Fibroblast of gingiva (primary cell): ENCODE measurements at regions not wholly inside any gene's neighbourhood (a gene's known extent, or its start where the extent isn't known, plus 50 kb on each side); places are given as distances from the start of the nearest gene placed in this dataset.
"Not testable (repeated sequence)": the region's sequence is repeated elsewhere in the genome, so short reads cannot be mapped to it uniquely, and the experiment has no call there.

Experiments used
- DNase-seq: peaks from one replicate; pipeline ENCODE4 v3.0.0-alpha.2; 2011; ENCODE audit warnings: low read depth

- DNase-seq: no peak
Measured at GRCh38 chr3:104269771-104270170, 1096.9 kb upstream of the ALCAM start.

DNA sequence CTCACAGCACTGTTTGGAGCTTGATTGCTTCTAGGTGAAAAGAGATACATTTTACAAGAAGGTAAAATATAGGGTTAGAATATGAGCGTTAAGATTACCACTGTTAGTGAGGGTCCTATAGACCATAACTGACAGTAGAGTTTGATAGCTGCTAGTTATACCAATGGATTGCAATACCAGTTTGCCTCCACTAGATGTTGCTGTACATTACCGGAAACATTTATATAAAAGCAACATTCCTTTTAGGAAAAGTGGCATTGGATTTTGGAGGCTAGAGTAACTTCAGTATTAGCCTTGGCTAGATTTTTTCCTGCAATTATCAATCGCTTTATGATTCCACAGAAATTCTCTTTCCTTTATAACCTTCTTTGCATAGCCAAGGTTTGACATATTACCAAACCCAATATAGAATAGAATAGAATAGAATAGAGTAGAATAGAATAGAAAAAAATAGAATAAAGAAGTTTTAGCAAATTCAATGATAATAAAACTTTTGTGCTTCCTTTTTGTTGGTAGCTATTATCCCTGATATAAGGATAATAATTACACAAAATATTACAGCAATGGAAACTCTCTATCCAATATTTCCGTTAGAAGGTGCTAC lies 1093.6 kb upstream of the ALCAM start:
- DNase-seq: peak; percentile 28

- no peak for DNase-seq
Measured at GRCh38 chr3:104275199-104275598, 1091.5 kb upstream of the ALCAM start.

- DNase-seq: peak; percentile 8
Measured at GRCh38 chr3:104279617-104280016, 1087.1 kb upstream of the ALCAM start.

DNA sequence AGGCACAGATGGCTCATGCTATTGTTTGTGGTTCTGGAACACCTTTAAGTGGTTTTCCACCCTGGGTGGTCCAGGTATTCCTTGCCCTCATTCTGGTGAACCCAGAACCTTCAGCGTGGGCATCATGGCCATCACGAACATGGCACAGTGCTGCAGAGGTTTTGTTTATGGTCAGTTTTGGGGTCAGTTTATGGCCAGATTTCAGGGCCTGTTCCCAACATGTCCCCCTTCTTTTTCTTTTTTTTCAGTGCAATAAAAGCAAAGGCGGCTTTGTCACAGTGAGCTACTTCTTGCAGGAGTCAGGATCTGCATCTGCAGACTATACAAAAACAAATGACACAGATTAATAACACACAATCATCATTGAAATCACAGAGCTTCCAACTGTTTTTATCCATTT lies 1085.0 kb upstream of the ALCAM start:
- no peak for DNase-seq

GRCh38 chr3:104286645-104287044 lies 1080.1 kb upstream of the ALCAM start:
- no peak for DNase-seq

DNA sequence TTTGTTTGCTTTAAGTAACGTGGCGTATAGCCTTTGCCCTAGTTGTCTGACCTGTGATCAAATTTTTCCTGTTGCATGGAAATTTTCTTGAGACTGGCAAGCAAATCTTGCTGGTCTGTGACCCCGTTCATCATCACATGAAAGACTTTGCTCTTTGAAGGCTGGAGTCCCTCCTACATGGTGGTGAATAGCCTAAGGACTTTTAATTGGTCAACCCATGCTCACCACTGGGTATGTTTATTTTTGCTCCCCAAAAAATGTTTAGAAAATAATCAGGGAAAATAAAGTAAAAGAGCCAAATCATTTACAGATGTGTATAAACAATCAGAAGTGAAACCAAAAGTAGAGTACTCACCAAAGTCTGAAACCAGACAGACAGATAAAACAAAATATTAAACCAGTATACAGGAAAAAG lies 1075.3 kb upstream of the ALCAM start:
- peak; percentile 9 for DNase-seq

DNA sequence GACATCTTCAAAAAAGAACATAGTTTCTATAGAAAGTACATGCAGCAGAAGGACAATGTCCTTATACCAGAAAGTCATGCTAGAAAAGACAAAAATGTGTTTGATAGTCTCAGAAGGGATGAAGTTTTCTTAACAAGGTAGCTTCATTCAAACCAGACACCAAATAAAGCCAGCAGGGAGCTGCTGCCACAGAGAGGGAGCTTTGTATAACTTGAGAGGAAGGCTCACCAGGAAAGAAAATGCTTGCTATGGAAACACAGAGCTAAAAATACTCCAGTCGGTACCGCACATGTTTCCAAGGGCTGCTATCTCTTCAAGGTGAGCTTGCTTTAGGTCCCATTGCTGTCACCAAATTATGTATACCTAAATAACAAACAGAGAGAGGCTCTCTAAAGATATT lies 1074.8 kb upstream of the ALCAM start:
- no peak for DNase-seq

GRCh38 chr3:104297617-104298016 lies 1069.1 kb upstream of the ALCAM start:
- no peak for DNase-seq

DNA sequence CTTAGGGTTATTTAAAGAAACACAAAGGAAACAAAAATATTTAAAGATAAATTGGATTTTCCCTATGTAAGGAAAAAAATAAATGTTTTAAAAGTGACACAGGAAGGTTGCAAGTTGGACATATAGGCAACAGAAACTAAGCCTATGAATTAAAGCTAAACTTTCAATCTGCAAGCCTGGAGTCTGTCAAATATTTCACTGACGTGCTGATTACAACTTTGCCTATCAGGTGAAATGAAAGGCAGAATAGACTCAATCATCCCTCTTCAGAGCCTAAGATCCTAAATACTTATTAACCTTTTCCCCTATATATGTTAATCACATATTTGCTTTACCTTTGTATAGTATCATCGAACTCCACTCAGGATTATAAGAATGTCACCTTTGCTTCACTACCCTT lies 1068.0 kb upstream of the ALCAM start:
- no peak for DNase-seq

- no peak for DNase-seq
Measured at GRCh38 chr3:104316118-104316517, 1050.6 kb upstream of the ALCAM start.

- no peak for DNase-seq
Measured at GRCh38 chr3:104323226-104323625, 1043.5 kb upstream of the ALCAM start.

DNA sequence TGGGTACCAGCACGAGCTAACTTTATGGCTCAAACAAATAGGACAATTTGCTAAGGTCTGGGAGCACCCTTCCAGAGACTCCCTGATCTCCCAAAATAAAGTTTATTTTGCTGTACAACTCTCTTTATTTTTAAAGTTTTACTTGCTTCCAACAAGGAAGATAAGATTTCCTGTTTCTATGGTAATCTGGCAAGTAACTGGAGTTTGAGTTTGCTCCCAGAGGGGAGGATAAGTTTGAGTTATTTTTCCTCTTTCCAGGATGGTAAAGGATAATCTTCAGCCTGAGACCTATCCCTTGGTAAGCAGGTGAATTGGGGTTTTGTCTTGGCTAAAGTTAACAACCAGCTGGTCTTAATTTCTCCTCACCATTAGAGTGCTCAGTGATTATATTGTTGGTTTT lies 1019.4 kb upstream of the ALCAM start:
- DNase-seq: no peak

DNA sequence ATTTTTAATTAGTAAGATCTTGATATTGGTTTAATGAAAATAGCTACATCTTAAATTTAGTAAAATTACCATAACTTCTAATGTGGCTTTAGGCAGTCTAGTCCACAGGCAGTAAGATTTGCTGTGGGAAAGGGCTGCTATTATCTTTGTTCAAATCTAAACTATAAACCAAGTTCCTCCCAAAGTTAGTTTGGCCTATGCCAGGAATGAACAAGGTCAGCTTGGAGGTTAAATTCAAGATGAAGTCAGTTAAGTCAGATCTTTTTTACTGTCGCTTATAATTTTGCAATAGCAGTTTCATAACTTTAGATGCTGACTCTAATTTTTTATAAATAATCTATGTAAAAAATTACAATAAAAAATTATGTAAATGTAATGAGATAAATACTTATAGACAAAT lies 1016.9 kb upstream of the ALCAM start:
- DNase-seq: no peak

GRCh38 chr3:104353951-104354350 lies 1012.8 kb upstream of the ALCAM start:
- no peak for DNase-seq

DNA sequence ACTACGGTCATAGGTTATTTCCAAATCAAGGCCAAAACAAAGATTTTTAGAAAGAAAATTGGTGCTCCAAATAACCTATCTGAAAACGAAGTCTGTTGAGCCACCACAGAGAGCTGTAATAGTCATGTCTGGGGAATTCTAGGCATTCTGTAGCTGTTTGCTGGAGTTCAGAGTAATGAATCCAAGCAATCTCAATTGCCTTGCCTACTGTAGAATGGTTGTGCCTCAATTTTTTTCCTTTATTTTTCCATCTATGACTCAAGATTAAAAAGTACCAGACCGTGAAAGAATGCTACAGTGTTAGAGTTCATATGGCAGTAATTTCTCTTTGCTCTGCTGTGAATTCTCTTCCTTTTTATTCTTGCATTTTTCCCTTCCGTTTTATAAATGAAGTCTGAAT lies 1007.2 kb upstream of the ALCAM start:
- peak; percentile 84 for DNase-seq

GRCh38 chr3:104360038-104360437 lies 1006.7 kb upstream of the ALCAM start:
- no peak for DNase-seq

- not testable (repeated sequence) for DNase-seq
Measured at GRCh38 chr3:104361748-104362147, 1005.0 kb upstream of the ALCAM start.

DNA sequence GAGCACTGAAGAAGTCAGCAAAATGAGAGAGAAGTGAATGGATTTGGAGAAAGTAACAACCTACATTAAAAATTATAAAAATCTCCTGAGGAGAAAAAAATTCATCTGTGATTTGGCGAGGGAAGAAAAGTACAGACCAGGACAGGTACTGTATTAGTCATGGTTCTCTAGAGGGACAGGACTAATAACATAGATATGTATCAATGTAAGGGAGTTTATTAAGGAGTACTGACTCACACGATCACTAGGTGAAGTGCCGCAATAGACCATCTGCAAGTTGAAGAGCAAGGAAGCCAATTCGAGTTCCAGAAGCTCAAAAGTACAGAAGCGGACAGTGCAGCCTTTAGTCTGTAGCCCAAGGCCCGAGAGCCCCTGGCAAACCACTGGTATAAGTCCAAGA lies 1004.4 kb upstream of the ALCAM start:
- no peak for DNase-seq

- no peak for DNase-seq
Measured at GRCh38 chr3:104367000-104367399, 999.7 kb upstream of the ALCAM start.

GRCh38 chr3:104368760-104369159 lies 997.9 kb upstream of the ALCAM start:
- no peak for DNase-seq

GRCh38 chr3:104385421-104385820 lies 981.3 kb upstream of the ALCAM start:
- DNase-seq: no peak

DNA sequence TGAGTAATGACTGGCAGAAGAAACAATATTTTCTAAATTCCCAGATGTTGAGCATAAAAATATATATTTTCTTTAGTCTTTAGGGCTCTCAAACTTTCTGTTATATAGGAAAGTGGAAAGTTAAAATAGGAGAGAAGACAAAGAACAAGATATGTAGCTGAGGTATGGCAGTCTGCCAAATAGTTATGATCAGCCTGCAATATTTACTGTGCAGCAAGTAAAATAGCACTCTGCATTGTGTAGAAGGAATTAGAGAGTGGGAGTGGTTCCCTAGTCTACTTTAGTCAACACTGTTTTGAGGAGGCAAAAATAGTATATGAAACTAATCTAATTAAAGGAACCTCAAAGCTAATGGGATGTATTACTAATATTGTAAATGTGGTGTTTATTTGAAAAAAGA lies 978.1 kb upstream of the ALCAM start:
- no peak for DNase-seq

- no peak for DNase-seq
Measured at GRCh38 chr3:104392327-104392726, 974.4 kb upstream of the ALCAM start.
